HPDE6-E6E7 (cell line): ENCODE measurements at regions not wholly inside any gene's neighbourhood (a gene's known extent, or its start where the extent isn't known, plus 50 kb on each side); places are given as distances from the start of the nearest gene placed in this dataset.
"Not testable (repeated sequence)": the region's sequence is repeated elsewhere in the genome, so short reads cannot be mapped to it uniquely, and the experiment has no call there.

Source experiments
- DNase-seq: peaks from one replicate; pipeline ENCODE4 v3.0.0; 2011; ENCODE audit warnings: missing footprints; ENCODE audit errors: extremely low spot score

DNA sequence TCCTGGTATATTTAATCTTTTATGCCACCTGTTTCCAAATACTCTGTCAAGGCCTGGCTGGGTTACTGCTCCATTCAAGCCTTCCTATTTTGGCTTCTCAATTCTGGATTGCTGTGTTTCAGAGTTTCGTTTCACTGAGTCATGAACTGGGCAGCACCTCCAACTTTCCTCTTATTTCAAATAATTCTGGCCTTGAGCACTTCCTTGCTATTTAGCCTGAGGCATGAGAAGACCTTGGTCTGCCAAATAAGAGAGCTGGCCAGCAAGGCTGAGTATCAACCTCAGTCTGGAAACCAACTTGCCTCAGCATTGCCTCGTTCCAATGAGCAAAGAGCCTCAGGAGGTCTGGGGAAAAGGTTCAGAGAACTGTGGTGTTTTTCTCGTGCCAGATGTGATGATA is 66.6 kb downstream of the TNFAIP3 start:
- no peak for DNase-seq

DNA sequence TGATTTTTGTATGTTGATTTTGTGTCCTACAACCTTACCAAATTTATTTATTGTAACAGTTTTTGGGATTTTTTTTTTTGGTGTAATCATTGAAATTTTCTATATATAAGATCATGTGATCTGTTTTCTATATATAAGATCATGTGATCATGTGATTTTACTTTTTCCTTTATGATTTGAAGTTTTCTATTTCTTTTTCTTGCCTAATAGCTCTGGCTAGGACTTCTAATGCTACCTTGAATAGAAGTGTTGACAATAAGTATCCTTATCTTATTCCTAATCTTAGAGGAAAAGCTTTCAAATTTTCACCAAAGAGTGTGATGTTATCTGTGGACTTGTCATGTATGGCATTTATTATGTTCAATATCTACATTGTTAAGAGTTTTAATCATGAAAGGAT is 69.7 kb downstream of the TNFAIP3 start:
- no peak for DNase-seq

DNA sequence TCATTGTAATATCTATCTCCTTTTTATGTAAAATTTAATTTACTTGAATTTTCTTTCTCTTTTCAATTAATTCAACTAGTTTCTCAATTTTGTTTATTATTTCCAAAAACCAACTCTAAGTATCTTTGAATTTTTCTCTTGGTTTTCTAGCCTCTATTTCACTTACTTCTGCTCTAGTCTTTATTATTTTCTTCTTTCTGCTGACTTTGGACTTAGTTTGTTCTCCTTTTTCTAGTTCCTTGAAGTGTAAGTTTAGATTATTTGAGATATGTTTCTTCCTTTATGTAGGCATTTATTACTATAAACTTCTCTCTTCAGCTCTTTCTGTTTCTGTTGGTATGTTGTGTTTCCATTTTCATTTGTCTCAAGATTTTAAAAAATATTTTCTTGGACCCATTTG is 70.8 kb downstream of the TNFAIP3 start:
- no peak for DNase-seq

DNA sequence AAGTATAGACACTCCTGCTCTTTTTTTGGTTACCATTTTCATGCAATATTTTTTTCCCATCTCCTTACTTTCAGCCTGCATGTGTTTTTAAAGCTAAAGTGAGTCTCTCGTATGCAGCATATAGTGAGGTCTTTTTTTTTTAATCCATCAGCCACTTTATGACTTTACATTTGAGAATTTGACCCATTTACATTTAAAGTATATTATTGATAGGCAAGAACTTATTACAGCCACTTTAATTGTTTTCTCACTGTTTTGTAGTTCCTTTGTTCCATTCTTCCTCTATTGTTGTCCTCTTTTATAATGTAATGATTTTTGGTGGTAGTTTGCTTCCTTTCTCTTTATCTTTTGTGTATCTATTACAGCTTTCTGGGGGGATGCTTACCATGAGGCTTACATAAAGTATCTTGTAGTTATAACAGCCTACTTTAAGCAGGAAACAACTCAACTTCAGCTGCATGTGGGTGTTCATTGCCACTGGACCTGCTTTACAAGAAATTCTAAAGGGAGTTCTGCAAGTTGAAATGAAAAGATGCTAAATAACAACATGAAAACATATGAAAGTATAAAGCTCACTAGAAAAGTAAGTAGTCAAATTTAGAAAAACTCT is 71.8 kb downstream of the TNFAIP3 start:
- no peak for DNase-seq

DNA sequence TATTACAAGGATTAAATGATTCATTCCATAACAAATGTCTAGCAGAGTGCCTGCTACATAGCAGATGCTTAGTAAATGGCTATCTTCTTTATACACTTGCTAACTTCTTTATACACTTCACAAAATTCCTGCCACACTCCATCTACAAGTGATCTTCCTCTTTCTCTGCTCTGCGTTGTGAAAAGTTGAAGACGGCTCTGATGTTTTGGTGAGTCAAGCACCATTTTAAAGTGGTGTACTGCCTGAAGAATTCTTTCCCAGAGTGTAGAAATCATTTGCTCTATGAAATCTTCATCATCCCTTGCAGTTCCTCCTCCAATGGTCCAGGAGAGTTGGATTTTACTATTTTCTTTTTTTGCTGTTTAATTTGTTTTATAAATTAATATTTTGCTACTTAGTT is 74.9 kb downstream of the TNFAIP3 start:
- DNase-seq = no peak

DNA sequence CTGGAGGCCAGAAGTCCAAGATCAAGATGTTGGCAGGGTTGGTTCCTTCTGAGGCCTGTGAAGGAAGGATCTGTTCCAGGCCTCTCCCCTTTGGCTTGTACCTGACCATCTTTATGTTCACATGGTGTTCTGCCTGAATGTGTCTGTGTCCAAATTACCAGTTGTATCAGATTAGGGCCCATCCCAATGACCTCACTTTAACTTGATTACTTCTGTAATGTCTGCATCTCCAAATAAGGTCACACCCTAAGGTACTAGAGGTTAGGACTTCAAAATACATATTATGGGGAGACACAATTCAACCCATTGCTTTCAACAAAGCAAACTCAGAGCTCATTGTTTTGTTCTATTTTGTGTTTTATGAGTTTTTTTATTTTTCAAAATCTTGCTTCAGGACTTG is 75.7 kb downstream of the TNFAIP3 start:
- DNase-seq = no peak

DNA sequence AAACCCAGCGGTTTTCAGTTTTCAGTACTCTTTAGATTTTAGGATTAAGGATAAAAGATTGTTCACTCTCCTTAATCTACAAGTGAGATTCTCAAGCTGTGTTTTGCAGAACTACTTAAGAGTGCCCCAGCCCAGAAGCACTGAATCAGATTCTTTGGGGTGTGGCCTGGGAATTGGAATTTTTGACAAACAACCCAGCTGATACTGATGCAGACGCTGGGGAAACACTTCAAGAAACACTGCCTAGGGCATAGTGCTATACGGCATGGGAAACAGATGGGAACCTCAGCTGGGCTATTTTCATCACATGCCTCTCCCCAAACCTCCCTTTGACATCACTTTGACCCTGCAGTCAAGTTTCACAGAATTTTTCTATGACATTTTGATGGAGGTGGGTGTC is 77.3 kb downstream of the TNFAIP3 start:
- DNase-seq = not testable (repeated sequence)

DNA sequence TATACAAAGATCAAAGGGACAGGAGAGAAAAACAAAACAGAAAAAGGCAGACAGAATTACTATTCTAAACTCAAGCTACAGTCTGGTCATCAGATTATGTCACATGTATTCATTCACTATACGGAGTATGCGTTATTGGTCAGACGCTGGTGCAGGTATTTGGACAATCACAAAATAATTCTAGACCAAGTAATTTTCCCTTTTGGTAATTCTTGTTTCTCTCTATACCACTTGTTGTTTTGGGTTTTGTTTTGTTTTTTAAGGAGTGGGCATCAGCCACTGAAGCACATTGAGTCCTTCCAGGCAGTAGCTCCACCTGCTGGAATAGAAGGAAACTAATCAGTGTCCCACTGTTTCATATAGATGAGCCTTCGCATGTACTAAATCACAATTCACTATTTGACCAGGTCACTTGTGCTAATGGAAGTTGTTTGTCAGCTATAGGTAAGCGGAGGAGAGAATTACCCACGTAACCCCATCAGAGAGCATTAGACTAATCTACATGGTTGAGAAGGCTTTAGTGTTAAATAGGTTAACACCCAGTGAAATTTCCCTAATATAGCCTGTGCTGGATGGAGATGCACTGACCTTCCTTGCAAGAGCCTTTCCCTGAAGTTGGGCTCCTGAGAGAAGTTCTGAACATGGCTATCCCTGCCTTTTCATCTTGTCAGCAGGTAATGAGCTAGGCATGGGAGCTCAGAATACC is 77.9 kb downstream of the TNFAIP3 start:
- peak; percentile 35 for DNase-seq

DNA sequence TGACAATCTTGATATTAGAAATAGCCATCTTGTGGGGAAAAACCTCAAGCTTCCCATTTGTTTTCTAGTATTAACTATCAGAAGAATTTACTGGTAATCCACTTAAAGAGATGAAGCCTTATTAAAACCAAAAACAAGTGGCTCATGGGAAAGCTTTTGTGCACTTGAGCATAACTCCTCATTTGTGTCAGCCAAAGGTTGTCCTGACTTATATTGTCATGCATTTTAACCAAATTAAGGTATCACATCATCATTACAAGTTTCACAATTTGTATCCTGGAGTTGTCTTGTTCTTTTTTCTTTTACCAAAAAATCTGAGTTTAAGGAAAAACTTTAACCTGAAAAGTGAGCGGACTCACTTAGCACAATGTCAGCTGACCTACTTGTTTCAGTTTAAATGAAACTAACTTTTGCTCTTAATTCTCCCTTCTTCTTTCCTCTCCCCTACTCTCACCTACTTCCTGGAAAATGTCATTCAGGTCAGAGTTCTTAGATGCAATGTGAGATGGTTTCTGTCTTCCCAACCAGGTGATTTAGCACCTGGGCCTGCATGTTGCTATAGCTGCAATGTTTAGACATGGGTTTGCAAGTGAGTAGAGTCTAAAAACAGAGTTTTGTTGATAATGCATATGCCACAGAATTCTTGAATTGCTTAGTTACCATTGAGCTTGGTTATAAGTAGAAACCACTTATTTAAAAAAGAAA is 82.8 kb downstream of the TNFAIP3 start:
- no peak for DNase-seq

DNA sequence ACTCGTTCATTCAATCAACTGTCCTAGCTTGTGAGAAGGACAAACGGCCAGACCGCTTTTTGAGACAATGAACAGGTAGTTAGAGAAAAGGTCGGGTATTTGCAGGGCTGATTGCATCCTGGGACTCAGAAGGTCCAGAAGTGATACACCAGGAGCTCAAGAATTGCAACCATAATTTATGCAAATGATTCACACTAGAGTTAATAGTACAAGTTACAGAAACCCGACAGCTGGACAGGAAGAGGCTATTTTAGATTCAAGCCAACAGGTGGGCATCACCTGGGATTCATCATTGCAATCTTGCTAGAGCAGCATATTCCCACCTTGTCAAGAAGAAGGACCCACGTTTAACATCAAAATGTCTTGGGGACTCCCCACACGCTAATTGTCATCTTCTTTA is 83.5 kb downstream of the TNFAIP3 start:
- DNase-seq = no peak

DNA sequence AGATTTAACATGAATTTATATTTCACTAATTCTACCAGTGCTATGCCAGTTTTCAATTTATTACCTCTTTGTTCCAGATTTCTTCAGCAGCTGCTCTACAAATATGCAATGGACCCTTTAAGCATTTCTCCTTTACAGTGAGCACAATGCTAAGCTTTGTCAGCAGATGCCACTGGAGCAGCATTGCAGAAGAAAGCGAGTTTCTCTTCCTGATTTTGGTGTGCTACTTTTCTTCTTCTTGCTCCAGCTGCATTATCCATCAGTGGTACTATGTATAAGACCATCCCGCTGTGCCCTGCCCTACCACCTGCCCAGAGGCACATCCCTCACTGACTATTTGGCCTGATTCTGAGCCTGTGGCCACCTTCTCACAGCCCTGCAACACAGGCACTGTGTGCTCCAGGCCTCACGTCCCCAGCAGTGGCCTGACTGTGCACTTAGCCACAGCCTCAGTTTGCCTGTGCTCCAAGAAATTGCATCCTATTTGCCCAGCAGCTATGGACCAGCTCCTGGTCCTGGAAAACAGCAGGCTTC is 84.1 kb downstream of the TNFAIP3 start:
- no peak for DNase-seq

DNA sequence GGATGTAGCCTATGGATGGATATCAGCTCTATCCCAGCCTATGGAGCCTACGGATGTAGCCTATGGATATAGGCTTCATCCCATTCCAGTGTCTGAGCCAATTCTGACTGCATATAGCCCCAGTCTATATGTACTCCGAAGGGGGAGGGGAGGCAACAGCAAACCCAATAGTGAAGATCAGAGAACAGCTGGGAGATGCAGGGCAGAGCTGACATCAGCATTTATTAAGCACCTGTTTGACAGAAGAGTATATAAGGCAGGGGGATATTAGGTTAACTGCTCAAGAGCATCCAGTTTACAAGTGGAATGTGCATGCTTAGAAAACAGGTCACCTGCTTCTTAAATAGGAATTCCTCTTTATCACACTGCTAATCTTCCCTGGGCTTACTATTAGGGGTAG is 85.2 kb downstream of the TNFAIP3 start:
- DNase-seq = no peak

DNA sequence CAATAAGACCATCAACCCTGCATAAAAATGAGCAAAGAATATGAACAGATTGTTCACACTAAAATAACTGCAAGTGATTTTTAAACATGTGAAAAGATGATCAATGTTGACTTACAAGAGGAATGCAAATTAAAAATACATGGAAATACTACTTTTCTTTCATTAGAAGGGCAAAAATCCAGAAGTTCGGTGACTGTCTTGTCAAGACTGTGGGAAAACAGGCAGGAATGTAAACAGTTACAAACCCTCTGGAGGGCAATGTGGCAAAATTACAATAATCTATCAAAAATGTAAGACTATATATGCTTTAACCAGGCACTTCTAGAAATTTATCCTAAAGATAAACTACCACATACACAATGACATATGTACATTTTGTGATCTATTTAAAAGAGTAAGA is 86.7 kb downstream of the TNFAIP3 start:
- no peak for DNase-seq

DNA sequence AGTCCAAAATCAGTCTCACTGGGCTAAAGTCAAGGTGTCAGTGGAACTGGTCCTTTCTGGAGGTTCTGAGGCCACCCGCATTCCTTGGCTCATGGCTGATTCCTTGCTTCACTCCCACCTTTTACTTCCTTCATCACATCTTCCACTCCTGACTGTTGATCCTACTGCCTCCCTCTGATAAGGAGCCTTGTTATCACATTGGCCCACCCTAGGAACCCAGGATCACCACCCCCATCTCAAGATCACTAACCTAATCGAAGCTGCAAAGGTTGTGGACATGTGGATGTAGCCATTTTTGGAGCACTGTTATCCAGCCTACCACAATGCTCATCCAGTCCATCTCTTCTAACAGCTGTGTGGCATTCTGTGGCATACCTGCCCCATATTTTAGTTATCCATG is 87.2 kb downstream of the TNFAIP3 start:
- DNase-seq = no peak

DNA sequence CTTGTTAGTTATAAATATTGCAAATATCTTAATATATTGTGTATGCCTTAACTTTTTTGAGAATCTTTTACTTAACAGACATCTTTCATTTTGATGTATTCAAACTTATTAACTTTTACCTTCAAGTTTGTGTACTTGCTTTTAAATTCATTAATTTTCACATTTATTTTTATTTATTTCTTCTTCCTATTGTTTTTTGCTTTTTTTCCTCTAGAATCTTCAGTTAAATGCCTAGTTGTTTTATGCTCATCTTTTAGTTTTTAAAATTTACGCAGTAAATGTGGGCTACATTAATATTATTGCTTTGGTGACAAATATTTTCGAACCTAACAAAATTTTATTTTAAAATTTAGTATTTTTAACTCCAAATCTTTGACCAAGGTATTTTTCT is 89.0 kb downstream of the TNFAIP3 start:
- DNase-seq = no peak

DNA sequence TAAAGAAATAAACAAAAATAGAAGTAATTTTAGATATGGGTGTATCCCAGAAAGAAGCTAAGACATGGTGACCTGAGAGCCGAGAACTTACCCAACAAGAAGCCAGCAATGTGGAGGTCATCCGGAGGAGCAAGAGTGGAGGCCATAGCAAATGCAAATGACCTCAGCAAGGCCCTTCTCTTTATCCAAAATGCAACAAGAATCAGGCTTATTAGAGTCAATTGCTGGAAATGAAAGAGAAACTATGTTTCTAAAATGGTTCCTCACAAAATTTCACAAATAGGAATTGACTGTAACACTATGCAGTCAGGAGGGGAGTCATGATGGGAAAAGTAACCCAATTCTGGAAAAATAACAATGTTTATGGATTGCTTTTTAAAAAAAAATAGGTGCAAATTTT is 90.4 kb downstream of the TNFAIP3 start:
- DNase-seq = no peak

DNA sequence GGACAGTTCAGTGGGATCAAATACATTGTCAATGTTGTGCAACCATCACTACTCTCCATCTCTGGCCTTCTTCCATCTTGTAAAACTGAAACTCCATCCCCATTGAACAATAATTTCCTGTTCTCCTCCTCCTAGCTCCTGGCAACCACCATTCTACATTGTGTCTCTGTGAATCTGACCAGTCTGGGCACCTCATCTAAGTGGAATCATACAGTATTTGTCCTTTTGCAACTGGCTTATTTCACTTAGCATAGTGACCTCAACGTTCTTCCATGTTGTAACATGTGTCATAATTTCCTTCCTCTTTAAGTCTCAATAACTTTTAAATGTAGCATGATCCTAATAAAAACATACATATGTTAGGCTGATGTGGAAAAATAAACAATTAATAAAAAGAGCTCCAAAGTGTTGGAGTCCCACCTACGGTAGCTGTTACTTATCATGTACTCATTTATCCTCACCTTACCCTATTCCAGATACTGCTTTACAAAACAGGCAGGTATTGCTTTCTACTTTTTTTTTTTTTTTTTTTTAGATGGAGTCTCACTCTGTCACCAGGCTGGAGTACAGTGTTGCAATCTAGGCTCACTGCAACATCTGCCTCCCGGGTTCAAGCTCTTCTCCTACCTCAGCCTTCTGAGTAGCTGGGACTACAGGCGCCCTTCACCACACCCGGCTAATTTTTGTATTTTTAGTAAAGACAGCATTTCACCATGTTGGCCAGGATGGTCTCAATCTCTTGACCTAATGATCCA is 91.9 kb downstream of the TNFAIP3 start:
- no peak for DNase-seq

DNA sequence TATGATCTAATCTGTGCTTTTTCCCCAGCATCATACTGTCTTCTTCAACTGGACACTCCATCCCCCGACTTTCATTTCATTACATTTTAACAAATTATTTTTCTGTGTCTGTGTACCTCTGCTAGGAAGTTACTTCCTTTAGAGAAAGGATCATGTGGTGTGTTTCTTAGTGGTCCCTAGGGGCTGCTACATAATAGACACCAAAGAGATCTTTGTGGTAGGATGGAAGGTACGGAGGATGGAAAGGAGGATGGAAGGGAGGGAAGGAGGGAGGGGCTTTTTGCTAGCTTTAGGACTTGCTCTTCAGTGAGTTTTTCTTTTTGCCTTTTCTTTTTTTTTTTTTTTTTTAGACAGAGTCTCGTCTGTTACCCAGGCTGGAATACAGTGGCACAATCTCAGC is 95.7 kb downstream of the TNFAIP3 start:
- DNase-seq = no peak

DNA sequence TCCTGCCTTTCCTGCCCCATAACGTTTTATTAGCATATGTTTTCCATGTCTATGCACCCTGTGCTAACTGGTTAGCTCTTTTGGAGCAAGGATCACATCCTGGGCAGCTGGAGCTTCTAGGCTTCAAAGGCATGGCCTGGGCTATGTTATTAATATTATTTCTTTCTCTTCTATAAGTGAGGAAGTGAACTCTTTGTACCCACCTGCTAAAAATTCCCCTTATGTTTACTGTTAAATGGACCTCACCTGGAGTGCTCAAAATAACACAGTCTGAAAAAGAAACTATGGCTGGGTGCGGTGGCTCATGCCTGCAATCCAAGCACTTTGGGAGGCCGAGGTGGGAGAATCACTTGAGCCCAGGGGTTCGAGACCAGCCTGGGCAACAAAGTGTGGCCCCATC is 97.8 kb downstream of the TNFAIP3 start:
- DNase-seq = no peak

DNA sequence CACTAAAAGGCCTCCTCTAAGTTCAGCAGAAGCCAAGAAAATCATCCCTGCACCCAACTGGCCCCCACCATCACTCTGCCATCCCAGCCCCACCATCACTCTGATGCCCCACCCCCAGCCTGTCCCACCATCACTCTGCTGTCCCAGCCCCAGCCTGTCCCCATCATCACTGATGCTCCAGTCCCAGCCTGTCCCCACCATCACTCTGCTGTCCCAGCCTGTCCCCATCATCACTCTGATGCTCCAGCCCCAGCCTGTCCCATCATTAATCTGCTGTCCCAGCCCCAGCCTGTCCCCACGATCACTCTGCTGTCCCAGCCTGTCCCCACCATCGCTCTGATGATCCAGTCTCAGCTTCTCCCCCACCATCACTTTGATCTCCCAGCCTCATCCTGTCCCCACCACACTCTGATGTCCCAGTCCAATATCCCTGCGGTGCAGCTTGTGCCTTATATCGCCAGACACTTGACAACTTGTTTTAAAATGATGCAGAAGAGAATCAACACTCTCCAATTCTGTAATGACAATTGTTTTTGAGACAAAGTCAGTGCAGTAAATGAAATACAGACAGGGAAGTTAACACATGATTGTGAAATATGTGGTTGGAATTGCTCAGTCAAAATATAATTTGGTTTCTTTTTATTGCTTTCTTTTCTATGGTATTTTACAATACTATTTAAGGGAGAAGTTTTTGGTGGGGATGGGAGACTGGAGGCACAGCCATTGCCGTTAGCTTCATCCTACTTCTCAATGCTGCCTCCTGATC is 100.8 kb downstream of the TNFAIP3 start:
- no peak for DNase-seq

DNA sequence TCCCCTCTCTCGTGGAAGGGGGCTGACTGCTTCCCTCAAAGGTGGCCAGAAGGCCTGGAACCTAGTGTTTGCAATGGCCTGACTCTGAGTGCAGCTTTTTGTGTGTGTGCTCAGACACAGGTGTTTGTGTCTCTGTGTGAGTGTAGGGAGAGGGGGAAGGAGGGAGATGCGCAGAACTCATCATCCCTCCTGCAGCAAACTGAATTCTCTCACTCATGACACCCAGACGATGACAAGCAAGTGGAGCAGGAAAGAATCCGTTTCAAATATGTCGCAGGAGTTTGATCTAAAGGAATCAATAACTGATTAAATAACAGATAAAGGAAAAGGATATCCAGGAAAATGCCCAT is 101.4 kb downstream of the TNFAIP3 start:
- DNase-seq = no peak

DNA sequence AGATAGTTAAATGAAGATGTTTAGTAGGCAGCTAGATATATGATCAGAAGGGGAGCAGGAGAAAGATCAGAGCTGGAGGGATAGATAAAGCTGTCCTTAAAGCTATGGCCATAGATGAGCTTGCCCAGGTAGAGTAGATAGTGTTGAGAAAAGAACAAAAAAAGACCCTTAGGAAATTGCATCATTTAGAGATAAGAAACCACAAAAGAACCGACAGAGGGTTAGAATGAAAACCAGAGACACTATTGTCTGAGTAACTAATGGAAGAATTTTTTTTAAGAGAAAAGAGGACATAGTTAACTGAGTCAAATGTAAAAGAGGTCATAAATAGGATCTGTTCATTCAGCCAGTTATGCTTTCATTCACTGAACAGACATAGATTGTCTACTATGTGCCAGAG is 101.8 kb downstream of the TNFAIP3 start:
- no peak for DNase-seq
